ENCODE measurements at regions not wholly inside any gene's neighbourhood (a gene's known extent, or its start where the extent isn't known, plus 50 kb on each side); places are given as distances from the start of the nearest gene placed in this dataset.

DNA sequence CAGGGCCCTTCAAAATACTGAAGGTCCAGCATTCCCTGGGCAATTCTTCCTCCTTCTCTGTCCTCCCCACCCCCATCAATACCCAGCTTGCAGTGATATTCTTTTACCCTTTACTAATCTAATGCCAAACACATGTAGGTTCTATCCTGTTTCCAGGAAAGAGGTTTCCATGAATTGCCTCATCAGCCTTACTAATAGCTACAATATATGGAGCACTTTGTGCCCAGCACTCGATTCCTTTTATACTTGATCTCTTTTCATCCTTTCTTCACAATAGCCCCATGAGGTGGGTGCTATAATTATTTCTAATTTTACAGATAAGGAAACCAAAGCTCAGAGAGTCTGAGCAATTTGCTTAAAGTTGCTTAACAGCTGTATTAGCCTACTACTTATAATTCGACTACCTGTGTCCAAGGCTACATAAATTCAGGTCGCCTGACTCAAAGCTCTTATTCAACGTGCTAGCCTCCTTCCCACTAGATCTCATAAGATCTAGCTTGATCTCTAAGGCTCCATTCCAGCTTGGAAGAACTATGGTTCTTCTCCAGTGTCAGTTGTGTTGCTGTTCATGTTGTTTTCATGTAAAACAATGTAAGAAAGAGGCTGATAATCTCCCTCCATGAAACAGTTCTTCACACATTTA is 229.6 kb upstream of the PGRMC2 start (continued):
- TF ChIP-seq, protein P1, sequence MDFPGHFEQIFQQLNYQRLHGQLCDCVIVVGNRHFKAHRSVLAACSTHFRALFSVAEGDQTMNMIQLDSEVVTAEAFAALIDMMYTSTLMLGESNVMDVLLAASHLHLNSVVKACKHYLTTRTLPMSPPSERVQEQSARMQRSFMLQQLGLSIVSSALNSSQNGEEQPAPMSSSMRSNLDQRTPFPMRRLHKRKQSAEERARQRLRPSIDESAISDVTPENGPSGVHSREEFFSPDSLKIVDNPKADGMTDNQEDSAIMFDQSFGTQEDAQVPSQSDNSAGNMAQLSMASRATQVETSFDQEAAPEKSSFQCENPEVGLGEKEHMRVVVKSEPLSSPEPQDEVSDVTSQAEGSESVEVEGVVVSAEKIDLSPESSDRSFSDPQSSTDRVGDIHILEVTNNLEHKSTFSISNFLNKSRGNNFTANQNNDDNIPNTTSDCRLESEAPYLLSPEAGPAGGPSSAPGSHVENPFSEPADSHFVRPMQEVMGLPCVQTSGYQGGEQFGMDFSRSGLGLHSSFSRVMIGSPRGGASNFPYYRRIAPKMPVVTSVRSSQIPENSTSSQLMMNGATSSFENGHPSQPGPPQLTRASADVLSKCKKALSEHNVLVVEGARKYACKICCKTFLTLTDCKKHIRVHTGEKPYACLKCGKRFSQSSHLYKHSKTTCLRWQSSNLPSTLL (IDR thresholded peaks at IDR 0.05): peak; percentile 31; the same call in 1 of the 2 replicates
- TF ChIP-seq MTA1 (IDR thresholded peaks at IDR 0.05; ENCODE audit: borderline replicate concordance) (no peak), BACH1 (tag; IDR thresholded peaks at IDR 0.05) (no peak), HMG20B (CRISPR knock-in tag; IDR thresholded peaks at IDR 0.05) (no peak), BRD9 (IDR thresholded peaks at IDR 0.05; ENCODE audit: low read depth, partially characterized antibody) (no peak), BMI1 (IDR thresholded peaks at IDR 0.05; ENCODE audit: low read length) (no peak), SRSF3 (IDR thresholded peaks at IDR 0.05; ENCODE audit: insufficient read depth, low read length) (no peak), CBFA2T3 (IDR thresholded peaks at IDR 0.05) (peak; percentile 88), MYBL2 (IDR thresholded peaks at IDR 0.05; ENCODE audit: low read depth) (no peak), MYBL2 (CRISPR knock-in tag; IDR thresholded peaks at IDR 0.05; ENCODE audit: borderline replicate concordance) (no peak), SIX5 (IDR thresholded peaks at IDR 0.05; ENCODE audit: borderline replicate concordance in 1 of 2, insufficient read depth in 1 of 2, low read depth in 1 of 2, low read length in 2 of 2) (no peak), NR2C2 (CRISPR knock-in tag; IDR thresholded peaks at IDR 0.05) (no peak), NR2C2 (tag; IDR thresholded peaks at IDR 0.05) (no peak), FOXA1 (IDR thresholded peaks at IDR 0.05; ENCODE audit: borderline replicate concordance) (no peak), PHB (CRISPR knock-in tag; IDR thresholded peaks at IDR 0.05) (no peak), HEY1 (CRISPR knock-in tag; IDR thresholded peaks at IDR 0.05; ENCODE audit: borderline replicate concordance) (no peak), ZKSCAN3 (CRISPR knock-in tag; IDR thresholded peaks at IDR 0.05) (no peak), ZNF830 (CRISPR knock-in tag; IDR thresholded peaks at IDR 0.05) (no peak), TOE1 (IDR thresholded peaks at IDR 0.05; ENCODE audit: borderline replicate concordance) (no peak), TOE1 (CRISPR knock-in tag; IDR thresholded peaks at IDR 0.05; ENCODE audit: borderline replicate concordance, low read depth) (no peak), KLF13 (tag; IDR thresholded peaks at IDR 0.05; ENCODE audit: borderline replicate concordance, low read depth) (no peak), BDP1 (IDR thresholded peaks at IDR 0.05; ENCODE audit: insufficient read depth, insufficient read length) (no peak), CCAR2 (IDR thresholded peaks at IDR 0.05; ENCODE audit: low read depth, low read length) (no peak), ZNF311 (CRISPR knock-in tag; IDR thresholded peaks at IDR 0.05) (no peak)
- TF ChIP-seq, protein P2, sequence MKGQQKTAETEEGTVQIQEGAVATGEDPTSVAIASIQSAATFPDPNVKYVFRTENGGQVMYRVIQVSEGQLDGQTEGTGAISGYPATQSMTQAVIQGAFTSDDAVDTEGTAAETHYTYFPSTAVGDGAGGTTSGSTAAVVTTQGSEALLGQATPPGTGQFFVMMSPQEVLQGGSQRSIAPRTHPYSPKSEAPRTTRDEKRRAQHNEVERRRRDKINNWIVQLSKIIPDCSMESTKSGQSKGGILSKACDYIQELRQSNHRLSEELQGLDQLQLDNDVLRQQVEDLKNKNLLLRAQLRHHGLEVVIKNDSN (CRISPR knock-in tag; IDR thresholded peaks at IDR 0.05): no peak
- TF ChIP-seq, protein P3, sequence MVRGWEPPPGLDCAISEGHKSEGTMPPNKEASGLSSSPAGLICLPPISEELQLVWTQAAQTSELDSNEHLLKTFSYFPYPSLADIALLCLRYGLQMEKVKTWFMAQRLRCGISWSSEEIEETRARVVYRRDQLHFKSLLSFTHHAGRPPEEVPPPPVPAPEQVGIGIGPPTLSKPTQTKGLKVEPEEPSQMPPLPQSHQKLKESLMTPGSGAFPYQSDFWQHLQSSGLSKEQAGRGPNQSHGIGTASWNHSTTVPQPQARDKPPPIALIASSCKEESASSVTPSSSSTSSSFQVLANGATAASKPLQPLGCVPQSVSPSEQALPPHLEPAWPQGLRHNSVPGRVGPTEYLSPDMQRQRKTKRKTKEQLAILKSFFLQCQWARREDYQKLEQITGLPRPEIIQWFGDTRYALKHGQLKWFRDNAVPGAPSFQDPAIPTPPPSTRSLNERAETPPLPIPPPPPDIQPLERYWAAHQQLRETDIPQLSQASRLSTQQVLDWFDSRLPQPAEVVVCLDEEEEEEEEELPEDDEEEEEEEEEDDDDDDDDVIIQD (CRISPR knock-in tag; IDR thresholded peaks at IDR 0.05): no peak
- TF ChIP-seq, protein P4, sequence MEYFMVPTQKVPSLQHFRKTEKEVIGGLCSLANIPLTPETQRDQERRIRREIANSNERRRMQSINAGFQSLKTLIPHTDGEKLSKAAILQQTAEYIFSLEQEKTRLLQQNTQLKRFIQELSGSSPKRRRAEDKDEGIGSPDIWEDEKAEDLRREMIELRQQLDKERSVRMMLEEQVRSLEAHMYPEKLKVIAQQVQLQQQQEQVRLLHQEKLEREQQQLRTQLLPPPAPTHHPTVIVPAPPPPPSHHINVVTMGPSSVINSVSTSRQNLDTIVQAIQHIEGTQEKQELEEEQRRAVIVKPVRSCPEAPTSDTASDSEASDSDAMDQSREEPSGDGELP (CRISPR knock-in tag; IDR thresholded peaks at IDR 0.05; ENCODE audit: borderline replicate concordance): no peak
